Embryonic facial prominence (tissue), 1 donor: ENCODE measurements at regions not wholly inside any gene's neighbourhood (a gene's known extent, or its start where the extent isn't known, plus 50 kb on each side); places are given as distances from the start of the nearest gene placed in this dataset.

Experiments
- DNase-seq: peaks from one replicate; pipeline ENCODE4 v3.0.0-alpha.2; 2016; ENCODE audit errors: extremely low spot score

DNA sequence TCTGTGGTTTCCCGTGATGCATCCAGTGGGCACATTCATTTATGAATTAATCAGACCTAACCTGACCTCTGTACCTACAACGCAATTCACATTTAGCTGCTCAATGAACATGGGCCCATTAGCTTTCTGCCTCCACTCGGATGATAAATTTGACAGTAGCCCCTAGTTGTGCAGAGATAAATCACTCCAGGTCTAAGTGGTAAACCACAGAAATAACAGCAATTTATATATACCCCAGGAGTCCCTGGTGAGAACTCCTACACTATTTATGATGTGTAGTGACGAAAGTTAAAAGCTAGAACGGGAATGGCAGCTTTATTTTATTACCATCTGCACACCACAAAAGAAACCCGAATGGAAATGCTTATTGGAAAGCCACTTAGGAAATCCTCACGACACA, 371.5 kb downstream of the HAPSTR1 start:
- no peak for DNase-seq

DNA sequence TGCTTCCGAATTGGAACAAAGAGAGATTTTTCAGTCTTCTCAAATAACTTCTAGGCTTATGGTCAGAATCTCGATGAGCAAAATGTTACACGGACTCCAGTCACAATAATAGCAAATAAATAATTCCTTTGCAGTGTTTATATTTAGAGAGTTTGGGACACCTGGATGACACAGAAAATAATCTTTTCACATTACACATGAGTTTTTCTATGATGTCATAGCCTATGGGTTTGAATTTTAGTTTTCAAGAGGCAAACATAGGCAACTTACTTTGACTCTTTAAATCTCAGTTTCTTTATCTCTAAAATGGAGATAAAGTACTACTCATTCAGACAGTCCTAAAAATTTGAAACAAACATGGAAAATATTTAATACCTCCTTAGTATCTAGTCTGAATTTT, 372.0 kb downstream of the HAPSTR1 start:
- no peak for DNase-seq

DNA sequence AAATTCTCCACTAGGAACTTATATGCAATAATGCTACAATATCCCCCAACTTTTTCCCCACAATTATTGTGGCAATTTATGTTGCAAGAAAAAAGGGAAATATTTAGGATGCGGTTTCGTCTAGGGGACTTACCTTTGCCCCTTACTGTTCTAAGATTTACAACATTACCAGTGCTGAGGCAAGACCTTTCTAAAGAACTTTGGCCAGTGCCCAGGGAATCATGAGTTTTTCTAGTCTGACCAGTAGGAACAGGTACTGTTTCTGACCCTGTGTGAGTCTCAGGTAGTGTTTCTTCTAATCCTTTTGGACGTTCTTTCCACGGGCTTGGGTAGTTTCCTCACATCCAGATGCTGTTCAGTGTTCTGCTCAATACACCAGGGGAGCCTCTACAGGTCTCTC, 373.7 kb downstream of the HAPSTR1 start:
- DNase-seq: no peak

DNA sequence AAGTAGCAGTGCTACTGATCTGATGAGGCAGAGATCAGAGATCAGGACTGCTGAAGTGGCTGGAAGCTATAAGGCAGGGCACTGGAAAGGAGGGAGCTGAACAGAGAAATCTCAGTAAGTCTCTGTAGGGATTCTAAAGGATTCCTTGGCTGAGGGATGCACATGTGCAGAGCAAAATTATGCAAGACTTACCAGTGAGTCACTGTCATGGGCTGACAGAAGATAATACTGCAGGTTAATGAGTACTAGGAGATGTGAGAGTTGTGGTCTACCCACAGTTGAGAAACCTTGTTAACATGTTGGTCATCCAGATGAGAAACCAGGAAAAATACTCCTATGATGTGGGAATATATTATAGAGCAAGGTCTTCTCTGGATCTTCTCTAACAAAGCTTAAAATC, 378.1 kb downstream of the HAPSTR1 start:
- no peak for DNase-seq

DNA sequence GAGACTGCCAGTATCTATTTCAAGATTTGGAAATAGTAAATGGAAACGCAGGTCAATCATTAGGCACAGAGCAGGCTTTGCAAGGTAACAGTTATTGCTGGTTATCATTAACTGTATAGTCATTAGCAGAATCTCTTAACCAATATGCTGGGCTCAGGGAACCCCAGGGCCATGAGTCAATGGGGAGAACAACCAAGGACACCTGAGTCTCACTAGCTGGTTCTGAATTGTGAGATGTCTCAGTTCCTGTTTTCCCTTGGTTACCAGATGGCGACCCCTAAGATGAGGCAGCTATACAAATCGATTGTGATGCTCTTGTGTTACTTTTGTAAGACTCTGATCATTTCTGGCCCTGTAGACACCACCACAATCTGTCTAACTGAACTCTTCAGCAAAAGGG, 385.3 kb downstream of the HAPSTR1 start:
- DNase-seq: no peak

DNA sequence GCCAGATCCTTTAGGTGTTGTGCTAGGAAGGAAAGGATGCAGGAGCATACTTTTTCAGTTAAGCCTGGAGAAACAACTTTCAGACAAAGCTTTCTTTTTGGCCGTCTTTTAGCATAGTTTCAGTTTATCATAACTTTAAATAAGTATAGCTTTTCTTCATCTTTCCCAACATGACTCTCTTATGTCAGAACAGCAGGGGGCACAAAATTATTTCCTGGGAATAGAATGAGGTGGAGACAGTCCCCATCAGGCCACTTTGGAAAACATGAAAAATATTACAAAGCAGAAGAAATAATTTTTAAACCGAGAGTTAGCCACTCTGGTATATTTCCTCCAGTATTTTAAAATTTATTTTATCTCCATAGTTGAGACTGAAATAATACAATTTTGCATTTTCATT, 387.6 kb downstream of the HAPSTR1 start:
- no peak for DNase-seq

DNA sequence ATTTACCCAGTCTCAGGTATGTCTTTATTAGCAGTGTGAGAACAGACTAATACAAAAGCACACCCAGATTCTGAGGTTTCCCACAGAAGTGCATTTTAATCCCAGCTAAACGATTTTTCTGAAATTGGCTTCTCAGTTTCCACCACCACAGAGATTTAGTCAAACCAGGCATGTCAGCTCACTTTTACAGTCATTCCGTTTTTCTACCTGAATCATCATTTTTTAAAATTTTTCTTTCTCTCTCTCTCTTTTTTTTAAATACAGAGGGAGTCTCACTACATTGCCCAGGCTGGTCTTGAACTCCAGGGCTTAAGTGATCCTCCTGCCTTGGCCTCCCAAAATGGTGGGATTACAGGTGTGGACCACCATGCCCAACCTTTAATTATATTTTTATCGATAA, 389.1 kb downstream of the HAPSTR1 start:
- DNase-seq: no peak

DNA sequence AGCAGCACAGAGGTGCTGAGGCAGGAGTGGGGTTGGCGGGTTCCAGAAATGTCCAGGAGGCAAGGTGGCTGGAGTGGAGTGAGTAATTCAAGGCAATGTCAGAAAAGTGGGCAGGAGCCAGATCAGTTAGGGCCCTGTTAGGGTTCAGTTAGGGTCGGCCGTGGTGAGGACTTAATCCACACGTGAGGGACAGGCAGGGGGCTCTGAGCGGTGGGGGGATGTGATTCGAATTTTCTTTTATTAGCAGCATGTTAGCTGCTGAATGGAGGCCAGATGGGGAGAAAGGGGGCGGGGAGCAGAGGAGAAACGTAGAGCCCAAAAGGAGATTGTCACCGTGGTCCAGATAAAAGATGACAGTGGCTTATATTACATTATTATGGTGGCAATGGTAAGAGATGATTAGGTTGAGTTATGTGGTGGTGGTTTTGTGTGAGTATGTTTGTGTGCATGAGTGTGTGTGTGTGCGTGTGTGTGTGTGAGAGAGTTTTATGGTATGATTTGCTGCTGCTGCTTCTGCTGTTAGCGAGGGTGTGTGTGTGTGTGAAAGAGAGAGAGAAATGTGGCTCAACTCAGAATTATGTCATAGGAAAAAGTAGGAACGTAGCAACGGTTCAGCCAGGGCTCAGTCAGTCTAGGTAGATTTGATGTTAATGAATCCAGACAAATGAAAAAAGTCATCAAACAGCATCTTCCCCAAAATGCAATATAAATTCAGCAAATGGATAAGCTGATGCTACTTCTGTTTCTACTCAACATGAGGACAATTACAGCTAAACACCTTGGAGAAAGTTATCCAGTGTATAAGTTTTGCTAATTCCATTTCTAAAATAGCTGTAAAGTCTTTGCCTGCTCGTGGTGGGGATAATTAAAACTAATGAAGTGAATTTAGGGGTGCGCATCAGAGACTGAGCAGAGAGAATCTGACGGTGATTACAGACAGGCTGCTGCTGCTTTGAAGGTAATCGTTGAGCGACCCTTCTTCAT, 390.6 kb downstream of the HAPSTR1 start:
- DNase-seq: no peak

DNA sequence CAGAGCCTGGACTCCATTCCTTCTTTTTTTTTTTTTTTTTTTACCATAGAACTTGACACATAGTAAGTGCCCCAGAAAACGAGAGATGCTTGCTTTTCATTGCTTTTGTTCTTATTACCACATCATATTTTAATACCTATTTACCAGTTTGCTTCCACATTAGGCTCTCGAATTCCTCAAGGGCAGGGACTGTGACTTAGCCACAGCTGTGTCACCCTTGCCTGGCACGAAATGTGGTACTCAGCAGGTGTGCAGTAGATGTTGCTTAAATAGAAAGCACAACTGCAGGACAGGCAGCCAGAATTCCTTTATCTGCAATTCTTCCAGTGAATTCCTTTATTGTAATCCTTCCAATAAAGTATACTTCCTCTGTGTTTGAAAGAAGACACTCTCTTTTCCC, 393.0 kb downstream of the HAPSTR1 start:
- DNase-seq: no peak

DNA sequence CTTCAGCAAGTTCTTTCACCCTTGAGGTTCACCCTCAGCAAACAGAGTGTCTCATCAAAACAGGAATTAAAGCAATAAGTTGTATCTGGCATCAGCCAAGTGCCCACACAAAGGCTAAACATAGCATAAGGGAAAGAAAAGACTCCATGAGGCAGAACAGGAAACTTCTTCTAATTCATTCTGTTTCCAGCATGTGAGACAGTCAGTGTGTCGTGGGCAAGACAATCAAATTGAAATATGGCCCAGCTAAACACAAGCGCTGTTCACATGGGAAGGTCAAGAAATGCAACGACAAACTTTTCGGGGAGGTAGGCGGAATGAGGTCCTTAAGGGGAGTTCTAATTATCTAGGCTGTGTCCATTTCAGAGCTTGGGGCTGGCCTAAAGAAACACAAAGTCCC, 393.4 kb downstream of the HAPSTR1 start:
- DNase-seq: no peak

DNA sequence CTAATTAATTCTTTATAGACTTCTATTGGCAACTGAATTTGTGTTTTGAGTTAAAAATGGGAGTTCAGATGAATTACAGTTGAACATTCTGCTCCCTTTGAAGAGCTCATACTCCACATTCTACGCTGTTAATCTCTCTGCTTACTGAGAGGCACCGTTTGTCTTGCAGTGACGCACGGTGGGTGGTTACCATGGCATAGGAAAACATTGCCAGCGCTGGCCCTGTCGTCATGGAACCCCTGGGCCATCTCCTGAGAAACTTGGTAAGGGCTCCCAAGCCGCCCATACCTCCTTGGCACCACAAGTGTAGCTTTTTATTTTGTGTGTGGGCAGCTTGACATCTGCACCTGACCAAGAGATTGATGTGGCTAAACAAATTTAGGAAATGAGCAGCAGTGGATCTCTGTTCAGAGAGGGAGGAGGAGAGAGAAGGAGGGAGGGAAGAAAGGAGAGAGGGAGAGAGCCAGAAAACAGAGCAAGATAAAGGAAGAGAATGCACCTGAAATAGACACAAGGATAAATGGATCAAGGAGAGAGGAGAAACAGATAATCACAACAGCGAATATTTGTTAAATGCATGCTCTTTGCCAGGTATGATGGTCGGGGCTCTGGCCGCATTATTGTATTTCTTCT, 398.5 kb downstream of the HAPSTR1 start:
- no peak for DNase-seq

DNA sequence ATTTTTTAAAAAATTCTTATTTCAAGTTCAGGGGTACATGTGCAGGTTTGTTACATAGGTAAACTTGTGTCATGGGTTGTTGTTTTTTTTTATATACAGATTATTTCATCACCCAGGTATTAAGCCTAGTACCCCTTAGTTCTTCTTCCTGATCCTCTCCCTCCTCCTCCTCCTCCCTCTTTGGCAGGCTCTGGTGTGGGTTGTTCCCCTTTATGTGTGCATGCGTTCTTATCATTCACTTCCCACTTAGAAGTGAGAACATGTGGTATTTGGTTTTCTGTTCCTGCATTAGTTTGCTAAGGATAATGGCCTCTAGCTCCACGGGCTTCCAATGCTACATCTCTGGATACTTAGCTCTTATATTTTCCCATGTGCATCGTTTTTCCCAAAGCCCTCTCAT, 404.4 kb downstream of the HAPSTR1 start:
- no peak for DNase-seq

DNA sequence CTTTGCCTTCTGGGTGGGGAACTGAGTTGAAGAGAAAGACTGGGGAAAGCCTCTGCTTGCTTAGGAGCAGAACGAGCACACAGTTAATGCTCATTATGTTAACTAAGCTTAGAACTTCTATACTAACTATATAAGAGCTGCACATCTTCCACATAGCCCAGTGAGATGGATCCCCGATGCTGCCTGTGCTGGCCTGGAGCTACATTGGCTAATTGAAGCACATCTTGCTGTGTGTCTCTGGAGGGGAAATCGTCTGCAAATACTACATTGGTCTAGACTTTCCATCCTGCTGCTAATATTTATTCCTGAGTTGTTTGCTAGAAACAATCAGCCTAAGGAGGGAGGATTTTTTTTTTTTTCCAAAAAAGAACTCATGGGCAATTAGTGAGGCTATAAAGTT, 406.3 kb downstream of the HAPSTR1 start:
- no peak for DNase-seq

DNA sequence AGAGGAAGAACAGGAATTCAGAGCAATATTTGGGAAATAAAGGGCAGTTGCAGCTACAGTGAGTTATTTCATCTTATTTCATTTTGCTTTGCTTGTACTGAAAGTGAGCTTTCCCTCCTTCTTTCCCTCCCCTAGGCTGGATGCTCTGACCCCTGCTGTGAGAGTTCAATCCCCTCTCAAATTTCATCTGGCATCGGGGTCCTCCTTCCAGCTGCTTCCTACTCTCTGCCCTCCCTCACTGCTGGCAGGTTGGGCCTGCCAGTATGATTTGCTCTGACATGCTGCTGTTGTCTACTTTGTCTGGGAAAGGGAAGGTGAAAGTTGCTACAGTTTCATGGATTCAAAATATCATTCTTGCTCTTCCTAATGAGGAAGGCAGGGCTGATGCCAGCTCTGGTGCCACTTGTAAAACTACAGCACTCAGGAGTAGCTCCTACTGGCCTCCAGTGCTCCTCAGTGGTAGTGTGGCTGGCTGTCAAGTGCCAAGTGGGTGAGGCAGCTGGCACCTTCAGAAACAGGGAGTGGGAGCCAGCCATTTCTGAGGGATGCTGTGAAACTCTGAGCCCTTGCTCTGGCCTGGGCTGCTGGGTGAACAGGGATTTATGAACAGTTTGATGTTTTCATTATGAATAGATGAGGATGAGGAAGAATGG, 408.6 kb downstream of the HAPSTR1 start:
- DNase-seq: no peak

DNA sequence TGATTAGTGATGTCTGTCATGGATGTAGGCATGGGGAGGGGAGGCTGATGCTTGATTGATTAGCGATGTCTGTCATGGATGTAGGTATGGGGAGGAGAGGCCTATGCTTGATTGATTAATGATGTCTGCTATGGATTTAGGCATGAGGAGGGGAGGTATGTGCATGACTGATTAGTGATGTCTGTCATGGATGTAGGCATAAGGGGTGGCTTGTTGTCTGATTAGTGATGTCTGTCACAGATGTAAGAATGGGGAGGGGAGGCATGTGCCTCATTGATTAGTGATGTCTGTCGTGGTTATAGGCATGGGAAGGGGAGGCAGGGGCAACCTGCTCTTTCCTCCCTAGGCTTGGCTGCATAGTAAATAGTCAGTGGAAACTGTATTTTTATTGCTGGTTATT, 409.4 kb downstream of the HAPSTR1 start:
- no peak for DNase-seq

DNA sequence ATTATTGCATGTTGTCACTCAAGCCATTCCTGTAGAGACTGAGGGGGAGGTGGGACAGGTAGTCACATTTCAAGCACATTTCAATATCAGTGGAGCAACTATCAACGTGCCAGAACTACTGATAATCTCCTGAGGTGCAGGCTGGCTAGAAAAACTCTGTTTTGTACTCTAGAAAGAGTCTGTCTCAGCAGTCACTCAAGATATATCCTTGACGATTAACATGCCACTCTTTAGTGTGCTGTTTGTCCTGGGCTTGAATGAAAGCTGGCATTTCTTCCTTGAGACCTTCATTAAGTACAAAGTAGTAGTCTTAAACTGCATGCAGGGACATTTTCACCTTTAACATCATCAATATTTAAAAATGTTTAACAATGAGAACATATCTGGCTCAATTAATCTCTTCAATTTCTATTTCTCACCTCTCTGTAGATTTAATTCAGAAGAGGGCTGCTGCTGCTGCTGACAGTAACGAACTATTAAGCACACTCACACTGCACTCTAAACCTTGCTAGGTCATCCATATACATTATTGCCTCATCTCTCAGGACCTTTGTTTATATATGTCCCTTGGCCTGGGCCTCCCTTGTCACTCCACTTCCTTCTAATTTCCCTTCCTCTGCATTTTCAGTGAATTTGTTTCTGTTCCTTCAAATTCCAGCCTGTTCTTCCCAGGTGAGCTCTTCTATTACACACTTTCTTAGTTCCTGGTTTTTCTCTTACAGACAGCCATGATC, 412.0 kb downstream of the HAPSTR1 start:
- no peak for DNase-seq

DNA sequence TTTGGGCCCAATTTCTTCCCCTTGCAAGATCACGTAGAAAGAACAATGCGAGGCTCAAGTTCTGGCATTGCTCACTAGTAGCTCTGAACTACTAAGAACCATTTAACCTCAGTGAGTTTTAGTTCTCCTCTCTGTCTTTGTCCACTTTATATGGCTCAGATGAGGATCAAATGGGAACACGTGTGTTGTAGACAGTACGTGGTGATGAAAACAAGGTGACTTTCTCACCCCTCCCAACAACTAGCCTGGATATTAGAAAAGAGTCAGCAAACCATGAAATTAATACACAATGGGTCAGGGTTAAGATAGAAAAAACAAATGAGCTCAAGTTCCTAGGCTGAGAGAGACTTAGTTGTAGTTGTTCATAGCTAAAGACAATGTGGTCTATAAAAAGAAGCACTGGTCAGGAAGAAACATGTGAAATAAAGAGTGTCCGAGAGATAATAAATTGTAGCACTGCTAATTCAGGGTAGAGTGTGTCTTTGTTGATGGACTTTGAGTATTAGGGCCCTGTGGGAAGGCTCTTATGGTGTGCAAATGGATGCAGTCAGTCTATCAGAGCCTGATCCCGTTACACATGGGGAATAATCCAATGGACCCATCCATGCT, 417.0 kb downstream of the HAPSTR1 start:
- no peak for DNase-seq

DNA sequence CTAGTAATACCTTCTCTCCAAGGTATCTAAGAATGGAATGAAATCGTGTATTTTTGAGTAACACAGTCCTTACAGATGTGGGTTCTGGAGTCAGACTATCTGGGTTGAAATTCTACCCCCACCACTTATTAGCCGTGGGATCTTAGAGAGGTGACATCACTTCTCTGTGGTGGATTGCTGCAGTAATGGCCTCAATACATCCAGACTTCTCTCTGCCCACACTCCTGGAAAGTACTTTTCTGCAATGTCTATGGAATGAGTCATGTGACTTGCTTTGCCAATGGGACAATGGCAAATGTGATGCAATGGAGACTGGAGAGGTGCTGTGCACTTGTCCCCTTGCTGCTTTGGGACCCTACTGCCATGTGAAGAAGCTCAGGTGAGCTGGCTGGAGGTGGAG, 418.2 kb downstream of the HAPSTR1 start:
- no peak for DNase-seq

DNA sequence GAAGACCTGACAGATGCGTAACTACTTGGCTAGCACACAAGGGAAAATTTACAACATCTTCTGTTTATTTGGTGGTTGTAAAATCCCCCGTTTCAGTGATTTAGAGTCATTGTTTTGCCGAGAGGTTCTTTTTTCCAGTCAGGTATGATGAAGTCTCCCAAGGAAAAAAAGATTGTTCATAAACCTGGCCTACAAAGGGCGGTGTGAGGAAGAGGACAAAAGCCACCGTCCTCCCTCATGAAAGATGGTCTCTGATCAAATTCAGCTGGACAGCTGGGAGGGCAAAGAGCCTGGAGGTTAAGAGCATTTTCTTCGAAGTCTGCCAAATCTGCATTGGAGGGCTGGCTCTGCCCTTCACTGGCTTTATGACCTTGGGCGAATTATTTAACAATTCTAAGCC, 419.9 kb downstream of the HAPSTR1 start:
- no peak for DNase-seq

DNA sequence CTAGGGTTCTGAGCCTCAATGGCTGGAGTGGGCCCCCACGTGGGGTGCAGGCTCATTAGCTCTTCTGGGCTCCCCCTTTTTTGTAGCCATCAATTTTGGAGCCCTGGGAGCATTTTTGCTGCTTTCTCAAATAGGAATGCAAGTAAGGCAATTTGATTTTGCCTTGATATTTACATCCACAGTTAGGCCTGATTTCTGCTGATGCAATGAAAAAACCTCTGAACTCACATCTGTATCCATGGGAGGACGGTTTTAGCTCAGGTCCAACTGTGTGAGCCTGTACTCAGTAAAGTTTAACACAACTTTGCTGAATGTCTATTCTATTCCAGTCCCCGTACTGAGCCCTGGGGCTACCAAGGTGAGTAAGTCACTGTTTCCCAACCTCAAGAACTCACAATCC, 425.0 kb downstream of the HAPSTR1 start:
- DNase-seq: no peak

DNA sequence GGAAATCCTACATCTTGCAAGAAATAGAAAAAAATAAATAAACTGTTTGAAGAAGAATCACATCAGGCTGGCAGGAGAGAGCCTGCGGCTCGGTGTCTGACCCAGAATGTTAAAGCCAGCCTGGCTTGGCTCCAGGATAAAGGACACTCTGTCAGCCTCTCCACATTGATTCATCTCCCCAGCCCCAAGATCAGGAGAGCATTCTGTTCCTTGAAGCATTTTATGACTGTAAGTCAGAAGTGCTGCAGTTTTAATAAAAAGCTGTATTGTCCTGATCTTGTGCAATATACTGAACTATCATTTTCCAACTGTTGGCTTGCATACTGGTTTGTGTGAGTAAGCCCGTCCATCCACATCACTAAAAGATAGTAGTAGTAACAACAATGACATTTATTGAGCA, 426.6 kb downstream of the HAPSTR1 start:
- DNase-seq: no peak

DNA sequence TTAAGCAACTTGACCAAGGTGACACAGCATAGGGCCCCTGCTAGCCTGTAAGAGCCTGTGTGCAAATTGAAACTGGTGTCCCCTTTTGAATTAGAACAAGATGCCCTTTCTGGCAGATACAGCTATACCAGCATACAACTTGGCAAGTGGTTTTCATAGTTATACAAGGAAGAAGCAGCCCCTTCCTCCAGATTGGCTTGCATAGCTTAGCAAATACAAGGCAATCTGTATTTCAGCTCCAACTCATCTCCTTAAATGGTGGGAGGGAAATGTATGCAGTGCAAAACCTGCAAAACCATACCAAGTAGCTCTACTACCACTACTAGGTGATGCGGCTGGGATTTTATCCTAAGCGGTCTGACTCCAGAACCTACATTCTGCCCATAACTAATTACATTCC, 427.1 kb downstream of the HAPSTR1 start:
- DNase-seq: no peak
